NCI-H1048 (cell line): ENCODE measurements at regions not wholly inside any gene's neighbourhood (a gene's known extent, or its start where the extent isn't known, plus 50 kb on each side); places are given as distances from the start of the nearest gene placed in this dataset.
"Not testable (repeated sequence)": the region's sequence is repeated elsewhere in the genome, so short reads cannot be mapped to it uniquely, and the experiment has no call there.

Experiments used
- DNase-seq: peaks from one replicate; lab custom pipeline; 2025; lab: John Stamatoyannopoulos, UW

GRCh38 chr2:8121022-8121825 is 560.6 kb upstream of the ID2 start:
- no peak for DNase-seq

GRCh38 chr2:8121826-8122513 is 559.9 kb upstream of the ID2 start:
- DNase-seq: no peak

- no peak for DNase-seq
Observed at GRCh38 chr2:8122520-8122919, 559.3 kb upstream of the ID2 start.

GRCh38 chr2:8123464-8123863 is 558.4 kb upstream of the ID2 start:
- no peak for DNase-seq

GRCh38 chr2:8125741-8126711 is 555.8 kb upstream of the ID2 start:
- no peak for DNase-seq

GRCh38 chr2:8126783-8127182 is 555.1 kb upstream of the ID2 start:
- DNase-seq: no peak

- DNase-seq: not testable (repeated sequence)
Observed at GRCh38 chr2:8131423-8131822, 550.4 kb upstream of the ID2 start.

GRCh38 chr2:8132351-8132831 is 549.5 kb upstream of the ID2 start:
- DNase-seq: no peak

GRCh38 chr2:8132879-8133278 is 549.0 kb upstream of the ID2 start:
- DNase-seq: no peak

GRCh38 chr2:8133363-8133762 is 548.5 kb upstream of the ID2 start:
- no peak for DNase-seq

GRCh38 chr2:8133913-8134472 is 547.9 kb upstream of the ID2 start:
- no peak for DNase-seq

- no peak for DNase-seq
Observed at GRCh38 chr2:8134473-8134932, 547.4 kb upstream of the ID2 start.

- DNase-seq: peak; percentile 40
Observed at GRCh38 chr2:8134985-8135682, 546.7 kb upstream of the ID2 start.

- no peak for DNase-seq
Observed at GRCh38 chr2:8137801-8138200, 544.1 kb upstream of the ID2 start.

- DNase-seq: no peak
Observed at GRCh38 chr2:8138525-8138922, 543.3 kb upstream of the ID2 start.

GRCh38 chr2:8138923-8139667 is 542.8 kb upstream of the ID2 start:
- no peak for DNase-seq

GRCh38 chr2:8139668-8140200 is 542.1 kb upstream of the ID2 start:
- DNase-seq: no peak

- DNase-seq: no peak
Observed at GRCh38 chr2:8141079-8141707, 540.7 kb upstream of the ID2 start.

- DNase-seq: no peak
Observed at GRCh38 chr2:8141780-8142179, 540.1 kb upstream of the ID2 start.

- DNase-seq: no peak
Observed at GRCh38 chr2:8142461-8142860, 539.4 kb upstream of the ID2 start.
